ENCODE measurements at regions not wholly inside any gene's neighbourhood (a gene's known extent, or its start where the extent isn't known, plus 50 kb on each side); places are given as distances from the start of the nearest gene placed in this dataset.
"Not testable (repeated sequence)": the region's sequence is repeated elsewhere in the genome, so short reads cannot be mapped to it uniquely, and the experiment has no call there.

GRCh38 chr1:232339073-232339472 is 290.9 kb downstream of the SIPA1L2 start:
- DNase-seq: no peak

- DNase-seq: no peak
Measured at GRCh38 chr1:232335741-232336293, 294.1 kb downstream of the SIPA1L2 start.

- no peak for DNase-seq
Measured at GRCh38 chr1:232335261-232335660, 294.7 kb downstream of the SIPA1L2 start.

GRCh38 chr1:232334811-232335210 is 295.1 kb downstream of the SIPA1L2 start:
- no peak for DNase-seq

GRCh38 chr1:232334246-232334645 is 295.7 kb downstream of the SIPA1L2 start:
- DNase-seq: no peak

- no peak for DNase-seq
Measured at GRCh38 chr1:232333419-232333767, 296.5 kb downstream of the SIPA1L2 start.

- DNase-seq: not testable (repeated sequence)
Measured at GRCh38 chr1:232332710-232333418, 297.1 kb downstream of the SIPA1L2 start.

- no peak for DNase-seq
Measured at GRCh38 chr1:232329103-232329813, 300.7 kb downstream of the SIPA1L2 start.

- no peak for DNase-seq
Measured at GRCh38 chr1:232328486-232329102, 301.3 kb downstream of the SIPA1L2 start.

GRCh38 chr1:232327899-232328298 is 302.0 kb downstream of the SIPA1L2 start:
- DNase-seq: no peak

- no peak for DNase-seq
Measured at GRCh38 chr1:232327269-232327668, 302.7 kb downstream of the SIPA1L2 start.

GRCh38 chr1:232322162-232322734 is 307.7 kb downstream of the SIPA1L2 start:
- DNase-seq: no peak

- no peak for DNase-seq
Measured at GRCh38 chr1:232319518-232320210, 310.3 kb downstream of the SIPA1L2 start.

- DNase-seq: no peak
Measured at GRCh38 chr1:232319072-232319471, 310.9 kb downstream of the SIPA1L2 start.

GRCh38 chr1:232318143-232318542 is 311.8 kb downstream of the SIPA1L2 start:
- no peak for DNase-seq

GRCh38 chr1:232317350-232317749 is 312.6 kb downstream of the SIPA1L2 start:
- DNase-seq: no peak

GRCh38 chr1:232316864-232317263 is 313.1 kb downstream of the SIPA1L2 start:
- DNase-seq: no peak

GRCh38 chr1:232313876-232314275 is 316.1 kb downstream of the SIPA1L2 start:
- not testable (repeated sequence) for DNase-seq

- no peak for DNase-seq
Measured at GRCh38 chr1:232310541-232310940, 319.4 kb downstream of the SIPA1L2 start.

- DNase-seq: no peak
Measured at GRCh38 chr1:232308616-232309015, 321.3 kb downstream of the SIPA1L2 start.

GRCh38 chr1:232307296-232308017 is 322.5 kb downstream of the SIPA1L2 start:
- DNase-seq: no peak
